Lung (tissue), 11 donors: ENCODE measurements at regions not wholly inside any gene's neighbourhood (a gene's known extent, or its start where the extent isn't known, plus 50 kb on each side); places are given as distances from the start of the nearest gene placed in this dataset.
"Not testable (repeated sequence)": the region's sequence is repeated elsewhere in the genome, so short reads cannot be mapped to it uniquely, and the experiment has no call there.

Source experiments
- ATAC-seq: fragments of 200-7000 bp; cut with Tn5 transposase; one replicate; pipeline ENCODE4 v1.9.1; 2020; ENCODE audit warnings: moderate number of reproducible peaks; ENCODE audit not compliant: insufficient read depth, low FRiP score
- DNase-seq, 3 donors: peaks; one replicate each; pipeline ENCODE4 v3.0.0-alpha.2; 2013 to 2017
- H3K27ac ChIP-seq, 2 donors: one replicate each; pipeline ENCODE4 v1.5.1; 2013; ENCODE audit warnings: mild to moderate bottlenecking in 2 of 2, moderate library complexity in 2 of 2, control low read depth in 1 of 2, inconsistent platforms in 1 of 2, low read depth in 1 of 2, low read length in 1 of 2
- H3K27me3 ChIP-seq, 3 donors: one replicate each; pipeline ENCODE4 v1.5.1; 2013; ENCODE audit warnings: low read length in 2 of 3; ENCODE audit not compliant: control insufficient read depth in 3 of 3, insufficient read depth in 3 of 3
- H3K36me3 ChIP-seq, 4 donors: one replicate each; pipeline ENCODE4 v1.5.1; 2013; ENCODE audit warnings: low read length in 4 of 4, mild to moderate bottlenecking in 1 of 4, moderate library complexity in 1 of 4; ENCODE audit not compliant: control insufficient read depth in 4 of 4, insufficient read depth in 4 of 4
- H3K4me1 ChIP-seq, 5 donors: one replicate each; pipeline ENCODE4 v1.5.1; 2013; ENCODE audit warnings: low read length in 5 of 5, mild to moderate bottlenecking in 2 of 5, moderate library complexity in 1 of 5; ENCODE audit not compliant: control insufficient read depth in 5 of 5, insufficient read depth in 5 of 5
- H3K4me3 ChIP-seq: one replicate; pipeline ENCODE4 v1.5.1; 2013; ENCODE audit warnings: mild to moderate bottlenecking, control low read depth, moderate library complexity
- H3K9ac ChIP-seq, 2 donors: one replicate each; pipeline ENCODE4 v1.5.1; 2013; ENCODE audit warnings: low read length in 2 of 2, control low read depth in 1 of 2; ENCODE audit not compliant: insufficient read depth in 1 of 2
- H3K9me3 ChIP-seq, 4 donors: one replicate each; pipeline ENCODE4 v1.5.1; 2013; ENCODE audit warnings: low read length in 3 of 4, mild to moderate bottlenecking in 1 of 4, moderate library complexity in 1 of 4; ENCODE audit not compliant: control insufficient read depth in 4 of 4, insufficient read depth in 3 of 4
- WGBS, 2 donors: extraction: QIAGEN DNeasy Blood & Tissue Kit; methylation state at CpG; one replicate each; pipeline ENCODE4 v1.1.7; 2013; 5-methylcytosine and 5-hydroxymethylcytosine counted together
- TF ChIP-seq, protein P1 (sequence below): IDR thresholded peaks from 2 replicates; pipeline ENCODE4 v1.5.1; 2012; ENCODE audit warnings: mild to moderate bottlenecking; ENCODE audit errors: control extremely low read depth, extremely low read depth
- donor health status: control.
- donor health status: control.
- donor health status: Bipolar disorder and iron deficiency.
- donor health status: healthy.
- donor health status: DM: yes; HTN: yes; CAD: no.

GRCh38 chr20:12113075-12113467 lies 195.4 kb downstream of the BTBD3 start:
- Histone ChIP-seq H3K36me3 (no peaks in the 10 kb centered on the region), H3K4me3 (no peak overlapping the region), H3K9me3 (peaks cover 0 to 2% (median 0%) of the 10 kb centered on the region in 4 donors), H3K27ac (no peak overlapping the region), H3K9ac (no peak overlapping the region), H3K4me1 (no peaks in the 10 kb centered on the region), H3K27me3 (no peaks in the 10 kb centered on the region)
- ATAC-seq: no peak
- WGBS, 2 donors: 87 to 95% methylated on average over 3 of the region's 3 CpGs
- no peak for DNase-seq
- TF ChIP-seq, protein P1, sequence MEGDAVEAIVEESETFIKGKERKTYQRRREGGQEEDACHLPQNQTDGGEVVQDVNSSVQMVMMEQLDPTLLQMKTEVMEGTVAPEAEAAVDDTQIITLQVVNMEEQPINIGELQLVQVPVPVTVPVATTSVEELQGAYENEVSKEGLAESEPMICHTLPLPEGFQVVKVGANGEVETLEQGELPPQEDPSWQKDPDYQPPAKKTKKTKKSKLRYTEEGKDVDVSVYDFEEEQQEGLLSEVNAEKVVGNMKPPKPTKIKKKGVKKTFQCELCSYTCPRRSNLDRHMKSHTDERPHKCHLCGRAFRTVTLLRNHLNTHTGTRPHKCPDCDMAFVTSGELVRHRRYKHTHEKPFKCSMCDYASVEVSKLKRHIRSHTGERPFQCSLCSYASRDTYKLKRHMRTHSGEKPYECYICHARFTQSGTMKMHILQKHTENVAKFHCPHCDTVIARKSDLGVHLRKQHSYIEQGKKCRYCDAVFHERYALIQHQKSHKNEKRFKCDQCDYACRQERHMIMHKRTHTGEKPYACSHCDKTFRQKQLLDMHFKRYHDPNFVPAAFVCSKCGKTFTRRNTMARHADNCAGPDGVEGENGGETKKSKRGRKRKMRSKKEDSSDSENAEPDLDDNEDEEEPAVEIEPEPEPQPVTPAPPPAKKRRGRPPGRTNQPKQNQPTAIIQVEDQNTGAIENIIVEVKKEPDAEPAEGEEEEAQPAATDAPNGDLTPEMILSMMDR: no peak

- Histone ChIP-seq H3K27ac (no peak overlapping the region), H3K36me3 (no peaks in the 10 kb centered on the region), H3K4me1 (no peaks in the 10 kb centered on the region), H3K4me3 (no peak overlapping the region), H3K9me3 (peaks cover 0 to 2% (median 0%) of the 10 kb centered on the region in 4 donors), H3K27me3 (no peaks in the 10 kb centered on the region), H3K9ac (no peak overlapping the region)
- 52 to 58% methylated on average over 10 of the region's 10 CpGs for WGBS, 2 donors
- no peak for ATAC-seq
- peak in 2 of 3 donors; percentile 7 to 31 for DNase-seq
- TF ChIP-seq, protein P1: no peak
These were observed 196.0 kb downstream of the BTBD3 start for GRCh38 chr20:12113468-12114371.

DNA sequence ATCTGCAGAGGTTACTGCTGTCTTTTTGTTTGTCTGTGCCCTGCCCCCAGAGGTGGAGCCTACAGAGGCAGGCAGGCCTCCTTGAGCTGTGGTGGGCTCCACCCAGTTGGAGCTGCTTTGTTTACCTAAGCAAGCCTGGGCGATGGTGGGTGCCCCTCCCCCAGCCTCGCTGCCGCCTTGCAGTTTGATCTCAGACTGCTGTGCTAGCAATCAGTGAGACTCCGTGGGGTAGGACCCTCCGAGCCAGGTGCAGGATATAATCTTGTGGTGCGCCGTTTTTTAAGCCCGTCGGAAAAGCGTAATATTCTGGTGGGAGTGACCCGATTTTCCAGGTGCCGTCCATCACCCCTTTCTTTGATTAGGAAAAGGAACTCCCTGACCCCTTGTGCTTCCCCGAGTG lies 211.4 kb downstream of the BTBD3 start:
- H3K9ac ChIP-seq, H3K4me3 ChIP-seq, DNase-seq, H3K27ac ChIP-seq, ATAC-seq, H3K36me3 ChIP-seq, H3K27me3 ChIP-seq, H3K9me3 ChIP-seq, H3K4me1 ChIP-seq: not testable (repeated sequence)
- WGBS, 2 donors: 76 to 85% methylated on average over 11 to 13 of the region's 13 CpGs

GRCh38 chr20:12129532-12129931 lies 211.8 kb downstream of the BTBD3 start:
- H3K36me3 ChIP-seq, H3K9ac ChIP-seq, H3K4me3 ChIP-seq, DNase-seq, H3K27me3 ChIP-seq, H3K27ac ChIP-seq, H3K9me3 ChIP-seq, H3K4me1 ChIP-seq, ATAC-seq: not testable (repeated sequence)
- WGBS, 2 donors: 90 to 94% methylated on average over 10 of the region's 10 CpGs
